ENCODE measurements at regions not wholly inside any gene's neighbourhood (a gene's known extent, or its start where the extent isn't known, plus 50 kb on each side); places are given as distances from the start of the nearest gene placed in this dataset.
"Not testable (repeated sequence)": the region's sequence is repeated elsewhere in the genome, so short reads cannot be mapped to it uniquely, and the experiment has no call there.

DNA sequence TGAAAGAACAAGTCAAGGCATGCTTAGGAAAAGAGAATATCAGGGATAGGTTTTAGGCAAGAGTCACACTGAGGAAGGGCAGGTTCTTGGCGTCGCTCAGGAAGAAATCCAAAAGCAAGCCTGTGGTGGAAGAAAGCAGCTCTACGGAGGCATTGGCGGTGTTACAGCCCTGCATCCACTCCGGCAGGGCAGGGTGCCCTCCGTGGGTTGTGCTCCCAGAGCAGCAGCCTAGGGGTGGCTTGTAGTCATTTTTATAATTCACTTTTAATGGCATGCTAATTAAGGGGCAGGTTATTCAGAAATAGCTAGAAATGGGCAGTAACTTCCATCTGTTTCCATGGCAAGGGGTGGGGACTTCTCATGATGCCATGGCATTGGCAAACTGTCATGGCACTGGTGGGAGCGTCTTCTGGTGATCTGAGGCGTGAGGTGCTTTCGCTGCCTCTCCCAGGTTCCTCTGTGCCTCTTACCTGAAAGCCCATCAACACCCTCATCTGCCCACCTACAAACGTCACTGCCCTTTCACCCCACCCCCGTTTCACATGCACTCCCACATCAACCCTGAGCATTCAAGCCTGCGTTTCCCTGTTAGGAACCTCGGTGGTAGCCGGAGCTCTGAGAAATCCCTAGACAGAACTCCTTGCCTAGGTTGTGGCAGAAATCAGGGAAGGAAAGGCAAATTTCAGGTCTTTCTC, 1763.8 kb upstream of the TPTE start:
- not testable (repeated sequence) for DNase-seq

DNA sequence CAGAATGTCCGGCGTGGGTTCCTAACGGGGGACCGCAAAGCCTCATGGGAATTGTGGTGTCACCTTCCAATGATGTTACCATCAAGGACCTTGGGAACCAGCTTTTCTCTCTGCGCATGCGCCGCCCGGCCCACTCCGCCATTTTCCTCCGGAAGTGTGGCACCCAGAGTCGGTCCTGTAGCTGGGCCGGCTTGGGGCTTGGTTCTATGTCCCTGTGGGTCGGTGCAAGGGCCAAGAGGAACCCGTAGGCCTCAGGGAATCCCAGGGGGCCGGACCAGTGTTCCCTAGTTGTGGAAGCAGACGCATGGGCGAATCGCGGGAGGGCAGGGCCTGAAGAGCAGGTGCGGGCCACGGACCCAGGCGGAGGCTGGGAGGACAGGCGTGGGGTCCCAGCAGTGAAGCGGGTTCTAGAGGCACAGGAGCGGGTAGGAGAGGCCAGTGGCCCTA, 1762.4 kb upstream of the TPTE start:
- DNase-seq = not testable (repeated sequence)

DNA sequence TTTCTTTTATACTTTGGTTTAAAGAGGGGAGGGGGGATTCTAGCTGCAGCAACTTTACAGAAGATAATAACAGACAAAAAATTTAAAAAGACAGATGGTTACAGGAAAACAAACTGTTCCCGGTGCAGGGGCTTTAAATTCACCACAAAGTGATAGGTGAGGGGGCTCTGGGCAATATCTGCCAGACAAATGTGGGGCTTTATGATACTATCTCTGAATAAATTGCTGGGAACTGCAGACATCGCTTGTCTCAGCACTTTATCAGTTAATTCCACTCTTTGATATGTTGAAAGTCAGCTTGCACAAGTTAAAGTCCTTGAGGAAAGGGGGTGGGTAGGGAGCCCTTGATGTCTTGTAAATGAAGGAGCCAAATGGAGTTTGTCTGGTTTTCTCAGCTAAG, 1759.1 kb upstream of the TPTE start:
- not testable (repeated sequence) for DNase-seq

DNA sequence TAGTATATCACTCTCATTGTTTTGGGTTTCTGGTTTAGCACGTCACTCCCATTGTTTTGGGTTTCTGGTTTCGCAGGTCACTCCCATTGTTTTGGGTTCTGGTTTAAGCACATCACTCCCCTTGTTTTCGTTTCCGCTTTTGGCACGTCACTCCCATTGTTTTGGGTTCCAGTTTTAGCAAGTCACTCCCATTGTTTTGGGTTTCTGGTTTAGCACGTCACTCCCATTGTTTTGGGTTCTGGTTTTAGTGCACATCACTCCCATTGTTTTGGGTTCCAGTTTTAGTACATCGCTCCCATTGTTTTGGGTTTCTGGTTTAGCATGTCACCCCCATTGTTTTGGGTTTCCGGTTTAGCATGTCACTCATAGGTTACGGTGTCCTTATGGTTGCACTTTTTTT, 1757.0 kb upstream of the TPTE start:
- not testable (repeated sequence) for DNase-seq

DNA sequence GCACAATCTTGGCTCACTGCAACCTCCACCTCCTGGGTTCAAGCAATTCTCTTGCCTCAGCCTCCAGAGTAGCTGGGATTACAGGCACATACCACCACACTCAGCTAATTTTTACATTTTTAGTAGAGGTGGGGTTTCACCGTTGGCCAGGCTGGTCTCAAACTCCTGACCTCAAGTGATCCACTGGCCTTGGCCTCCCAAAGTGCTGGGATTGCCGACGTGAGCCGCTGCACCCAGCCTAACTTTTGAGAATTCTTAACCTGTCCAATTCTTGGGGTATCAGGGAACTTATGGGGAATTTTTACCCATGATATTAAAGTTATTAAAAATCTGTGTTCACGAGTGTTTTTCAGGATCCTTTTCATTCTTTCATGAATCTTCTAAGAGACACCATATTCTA, 1755.2 kb upstream of the TPTE start:
- not testable (repeated sequence) for DNase-seq

DNA sequence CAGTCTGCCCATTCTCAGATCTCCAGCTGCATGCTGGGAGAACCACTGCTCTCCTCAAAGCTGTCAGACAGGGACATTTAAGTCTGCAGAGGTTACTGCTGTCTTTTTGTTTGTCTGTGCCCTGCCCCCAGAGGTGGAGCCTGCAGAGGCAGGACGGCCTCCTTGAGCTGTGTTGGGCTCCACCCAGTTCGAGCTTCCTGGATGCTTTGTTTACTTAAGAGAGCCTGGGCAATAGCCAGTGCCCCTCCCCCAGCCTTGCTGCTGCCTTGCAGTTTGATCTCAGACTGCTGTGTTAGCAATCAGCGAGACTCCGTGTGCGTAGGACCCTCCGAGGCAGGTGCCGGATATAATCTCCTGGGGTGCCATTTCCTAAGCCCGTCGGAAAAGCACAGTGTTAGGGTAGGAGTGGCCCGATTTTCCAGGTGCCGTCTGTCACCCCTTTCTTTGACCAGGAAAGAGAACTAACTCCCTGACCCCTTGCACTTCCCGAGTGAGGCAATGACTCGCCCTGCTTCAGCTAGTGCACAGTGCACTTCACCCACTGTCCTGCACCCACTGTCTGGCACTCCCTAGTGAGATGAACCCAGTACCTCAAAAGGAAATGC, 1748.4 kb upstream of the TPTE start:
- DNase-seq = not testable (repeated sequence)

DNA sequence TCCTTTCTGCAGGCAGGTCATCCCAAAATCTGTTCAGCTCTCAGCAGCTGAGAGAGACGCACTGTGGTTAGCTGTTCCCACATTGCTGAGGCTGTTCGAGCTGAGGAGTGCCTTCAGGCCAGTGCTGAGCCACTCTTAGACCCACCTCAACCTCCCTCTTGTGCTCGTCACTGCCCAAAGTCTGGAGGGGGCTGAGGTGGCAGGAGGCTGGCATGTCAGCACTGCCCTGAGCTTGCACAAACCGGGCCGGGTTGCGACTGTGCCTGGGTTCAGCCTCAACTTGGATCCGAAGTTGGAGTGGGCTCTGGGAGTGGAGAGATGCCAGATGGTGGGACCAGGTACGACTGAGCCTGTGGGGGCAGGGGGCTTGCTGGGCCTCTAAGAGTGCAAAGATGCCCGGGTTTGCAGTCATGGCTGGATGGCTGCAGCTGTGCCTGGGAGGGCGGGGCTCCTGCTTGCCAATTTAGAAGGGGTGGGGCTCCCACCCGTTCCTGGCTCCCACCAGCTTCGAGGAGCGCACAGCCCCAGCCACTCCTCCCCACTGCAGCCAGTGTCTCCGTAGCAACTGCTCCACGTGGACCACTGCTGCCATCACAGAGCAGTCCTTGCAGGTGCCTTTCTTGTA, 1745.7 kb upstream of the TPTE start:
- DNase-seq = not testable (repeated sequence)

DNA sequence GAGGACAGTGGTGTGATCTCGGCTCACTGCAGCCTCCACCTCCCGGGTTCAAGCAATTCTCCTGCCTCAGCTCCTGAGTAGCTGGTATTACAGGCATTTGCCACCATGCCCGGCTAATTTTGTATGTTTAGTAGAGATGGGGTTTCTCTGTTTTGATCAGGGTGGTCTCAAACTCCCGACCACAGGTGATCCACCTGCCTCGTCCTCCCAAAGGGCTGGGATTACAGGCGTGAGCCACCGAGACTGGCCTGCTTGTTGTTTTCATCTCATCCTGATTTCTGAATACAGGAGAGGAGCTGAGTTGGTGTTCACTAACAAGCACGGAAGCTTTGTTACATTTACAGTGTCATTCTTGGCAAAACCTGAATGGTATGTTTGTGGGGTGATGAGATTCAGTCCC, 1744.1 kb upstream of the TPTE start:
- not testable (repeated sequence) for DNase-seq

DNA sequence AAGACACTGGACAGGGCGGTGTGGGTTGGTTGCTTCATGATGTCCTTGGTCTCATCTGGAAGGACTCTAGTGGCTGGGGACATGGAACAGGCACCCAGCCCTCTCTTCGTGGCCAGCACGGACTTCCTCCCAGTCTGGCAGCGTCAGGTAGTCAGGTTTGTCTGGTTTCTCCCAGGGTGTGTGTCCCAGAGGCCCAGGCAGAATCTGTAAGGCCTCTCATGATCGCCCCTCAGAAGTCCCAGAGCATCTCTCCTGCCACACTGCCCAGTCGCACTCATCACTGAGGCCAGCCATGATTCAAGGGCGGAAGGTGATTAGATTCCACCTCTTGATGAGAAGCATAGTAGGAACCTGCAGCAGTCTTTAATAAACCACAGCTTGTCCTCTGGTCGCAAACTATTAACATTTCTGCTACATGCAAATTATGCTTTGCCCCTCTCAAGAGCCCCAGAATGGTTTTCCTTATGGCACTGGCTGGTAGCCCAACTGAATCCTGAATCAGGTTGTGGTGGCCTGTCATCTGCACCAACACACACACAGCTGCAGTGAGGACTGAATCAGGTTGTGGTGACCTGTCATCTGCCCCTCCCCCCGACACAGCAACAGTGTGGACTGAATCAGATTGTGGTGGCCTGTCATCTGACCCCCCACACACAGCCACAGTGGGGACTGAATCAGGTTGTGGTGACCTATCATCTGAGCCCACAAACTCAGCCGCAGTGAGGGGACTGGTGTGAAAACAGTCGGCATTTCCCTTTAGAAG, 1742.9 kb upstream of the TPTE start:
- DNase-seq = not testable (repeated sequence)

DNA sequence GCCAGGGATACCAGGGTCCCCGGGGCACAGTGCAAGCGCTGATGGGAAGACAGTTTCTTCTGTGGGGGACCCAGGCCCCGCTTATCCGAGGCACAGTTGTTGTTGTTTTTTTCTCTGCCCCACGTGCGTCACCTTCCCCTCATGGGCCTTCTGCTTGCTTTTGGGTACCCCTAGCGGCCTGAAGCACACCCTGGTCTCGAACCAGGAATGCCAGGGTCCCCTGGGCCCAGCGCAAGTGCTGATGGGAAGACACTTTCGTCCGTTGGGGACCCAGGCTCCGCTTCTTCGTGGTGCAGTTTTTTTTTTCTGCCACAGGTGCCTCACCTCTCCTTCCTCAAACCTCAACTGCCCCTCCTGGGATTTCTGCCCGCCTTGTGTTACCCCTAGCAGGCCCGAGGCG, 1708.5 kb upstream of the TPTE start:
- DNase-seq = not testable (repeated sequence)

DNA sequence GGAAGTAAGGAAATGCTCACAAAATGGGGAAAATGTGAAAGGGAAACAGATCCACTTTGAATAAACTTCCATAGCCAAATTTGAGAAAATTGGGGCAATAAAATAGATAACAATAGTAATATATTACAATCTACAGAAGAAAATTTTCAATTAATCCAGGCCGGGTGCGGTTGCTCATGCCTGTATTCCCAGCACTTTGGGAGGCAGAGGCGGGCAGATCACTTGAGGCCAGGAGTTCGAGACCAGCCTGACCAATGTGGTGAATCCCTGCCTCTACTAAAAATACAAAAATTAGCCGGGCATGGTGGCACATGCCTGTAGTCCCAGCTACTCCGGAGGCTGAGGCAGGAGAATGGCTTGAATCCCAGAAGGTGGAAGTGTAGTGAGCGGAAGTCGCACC, 1687.1 kb upstream of the TPTE start:
- DNase-seq = peak; percentile 8

Data from activated naive CD4-positive, alpha-beta T cell treated with anti-CD3 and anti-CD28 coated beads, Interleukin-2, amount 50 U/mL, for 16 hours (primary cell).